Thymus (tissue), 11 donors: ENCODE measurements at regions not wholly inside any gene's neighbourhood (a gene's known extent, or its start where the extent isn't known, plus 50 kb on each side); places are given as distances from the start of the nearest gene placed in this dataset.

Source experiments
- DNase-seq, 9 donors: peaks; one replicate each; pipeline ENCODE4 v3.0.0-alpha.2; 2013; ENCODE audit warnings: low spot score in 9 of 9, low read depth in 6 of 9, missing footprints in 1 of 9
- H3K27ac ChIP-seq, 2 donors: one replicate each; pipeline ENCODE4 v1.5.1; 2013; ENCODE audit warnings: control low read depth in 1 of 2, low read depth in 1 of 2, low read length in 1 of 2, mild to moderate bottlenecking in 1 of 2, moderate library complexity in 1 of 2
- H3K27me3 ChIP-seq, 2 donors: one replicate each; pipeline ENCODE4 v1.5.1; 2013; ENCODE audit warnings: low read length in 1 of 2; ENCODE audit not compliant: control insufficient read depth in 2 of 2, insufficient read depth in 1 of 2
- H3K36me3 ChIP-seq, 2 donors: one replicate each; pipeline ENCODE4 v1.5.1; 2013; ENCODE audit warnings: low read length in 1 of 2, mild to moderate bottlenecking in 1 of 2, moderate library complexity in 1 of 2; ENCODE audit not compliant: control insufficient read depth in 2 of 2, insufficient read depth in 2 of 2
- H3K4me1 ChIP-seq, 2 donors: one replicate each; pipeline ENCODE4 v1.5.1; 2013; ENCODE audit warnings: low read length in 2 of 2; ENCODE audit not compliant: control insufficient read depth in 2 of 2, insufficient read depth in 2 of 2
- H3K4me3 ChIP-seq, 2 donors: one replicate each; pipeline ENCODE4 v1.5.1; 2013; ENCODE audit warnings: low read length in 2 of 2, control low read depth in 1 of 2, mild to moderate bottlenecking in 1 of 2
- H3K9me3 ChIP-seq, 2 donors: one replicate each; pipeline ENCODE4 v1.5.1; 2013; ENCODE audit warnings: low read length in 1 of 2, mild to moderate bottlenecking in 1 of 2; ENCODE audit not compliant: control insufficient read depth in 2 of 2, insufficient read depth in 1 of 2
- WGBS: extraction: QIAGEN DNeasy Blood & Tissue Kit; methylation state at CpG from one replicate; pipeline ENCODE4 v1.1.7; 2013; 5-methylcytosine and 5-hydroxymethylcytosine counted together
- donor health status: healthy.

GRCh38 chr9:82598241-82599039 lies 464.5 kb downstream of the RASEF start:
- Histone ChIP-seq H3K9me3 (no peaks in the 10 kb centered on the region), H3K27ac (no peak overlapping the region), H3K4me1 (peaks cover 0 to 2% of the 10 kb centered on the region in 2 donors), H3K27me3 (no peaks in the 10 kb centered on the region), H3K4me3 (no peak overlapping the region), H3K36me3 (no peaks in the 10 kb centered on the region)
- 95% methylated on average over 6 of the region's 6 CpGs for WGBS
- DNase-seq, result no peak

DNA sequence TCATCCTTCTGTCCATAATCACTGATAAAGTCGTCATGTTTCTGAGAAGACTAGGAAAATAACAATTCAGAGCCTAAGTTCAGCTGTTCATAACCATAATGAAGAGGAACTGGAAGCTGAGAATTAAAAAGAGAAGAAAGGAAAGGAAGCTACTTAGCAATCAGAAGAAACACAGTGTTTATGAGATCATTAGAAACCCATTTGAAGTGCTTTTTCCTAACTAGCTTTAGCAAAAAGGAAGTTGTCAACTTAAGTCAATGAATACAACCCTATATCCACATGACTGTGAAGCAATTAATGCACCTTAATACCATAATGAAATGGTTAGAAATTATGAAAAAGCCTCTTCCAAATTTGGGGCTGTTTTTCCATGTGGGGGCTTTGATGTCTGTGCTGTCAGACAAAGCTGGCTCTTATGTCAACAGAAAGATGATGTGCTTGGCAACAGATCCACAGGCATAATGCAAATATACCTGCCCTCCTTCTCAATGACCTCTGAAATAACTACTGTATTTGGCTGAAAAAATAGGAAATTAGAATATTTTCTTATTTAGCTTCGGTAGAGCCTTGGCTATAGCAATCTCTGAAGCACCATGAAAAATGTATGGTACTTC lies 463.5 kb downstream of the RASEF start:
- no peaks in the 10 kb centered on the region for H3K27me3 ChIP-seq
- WGBS, result 80% methylated on average over 2 of the region's 2 CpGs
- H3K4me3 ChIP-seq, result no peak overlapping the region
- no peak for DNase-seq
- no peaks in the 10 kb centered on the region for H3K4me1 ChIP-seq
- H3K36me3 ChIP-seq, result no peaks in the 10 kb centered on the region
- H3K27ac ChIP-seq, result no peak overlapping the region
- no peaks in the 10 kb centered on the region for H3K9me3 ChIP-seq

- H3K4me3 ChIP-seq, result no peak overlapping the region
- DNase-seq, result no peak
- H3K4me1 ChIP-seq, result no peaks in the 10 kb centered on the region
- no peaks in the 10 kb centered on the region for H3K36me3 ChIP-seq
- H3K9me3 ChIP-seq, result no peaks in the 10 kb centered on the region
- WGBS, result 94% methylated on average over 10 of the region's 10 CpGs
- no peak overlapping the region for H3K27ac ChIP-seq
- H3K27me3 ChIP-seq, result no peaks in the 10 kb centered on the region
Measured at GRCh38 chr9:82600536-82601292, 462.2 kb downstream of the RASEF start.

DNA sequence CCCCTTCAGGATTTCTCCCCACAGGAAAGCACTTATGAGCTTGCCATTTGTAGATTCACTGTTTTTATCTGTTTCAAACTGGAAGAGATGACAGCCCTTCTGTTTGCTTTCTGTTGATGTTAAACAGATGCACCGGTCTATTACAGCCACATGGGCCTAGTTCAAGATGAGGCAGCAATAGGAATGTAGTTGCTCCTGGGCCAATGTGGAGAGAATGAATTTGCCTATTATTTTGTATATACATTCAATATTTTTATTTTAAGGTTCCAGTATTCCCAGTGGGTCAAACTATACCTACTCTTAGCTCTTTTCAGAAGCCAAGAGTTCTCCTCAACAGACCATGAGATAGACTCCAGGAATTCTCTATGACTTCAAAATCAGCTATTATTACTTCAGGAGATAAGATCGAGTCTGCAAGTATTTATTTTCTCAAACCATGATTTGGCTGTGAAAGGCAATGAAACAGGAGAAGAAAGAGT lies 461.6 kb downstream of the RASEF start:
- Histone ChIP-seq H3K4me1 (no peaks in the 10 kb centered on the region), H3K4me3 (no peak overlapping the region), H3K9me3 (no peaks in the 10 kb centered on the region), H3K36me3 (no peaks in the 10 kb centered on the region), H3K27ac (no peak overlapping the region), H3K27me3 (no peaks in the 10 kb centered on the region)
- WGBS, result 93% methylated on average over 2 of the region's 2 CpGs
- no peak for DNase-seq

- 92% methylated on average over 3 of the region's 3 CpGs for WGBS
- H3K27ac ChIP-seq, result no peak overlapping the region
Measured at GRCh38 chr9:82604947-82605656, 457.8 kb downstream of the RASEF start.

DNA sequence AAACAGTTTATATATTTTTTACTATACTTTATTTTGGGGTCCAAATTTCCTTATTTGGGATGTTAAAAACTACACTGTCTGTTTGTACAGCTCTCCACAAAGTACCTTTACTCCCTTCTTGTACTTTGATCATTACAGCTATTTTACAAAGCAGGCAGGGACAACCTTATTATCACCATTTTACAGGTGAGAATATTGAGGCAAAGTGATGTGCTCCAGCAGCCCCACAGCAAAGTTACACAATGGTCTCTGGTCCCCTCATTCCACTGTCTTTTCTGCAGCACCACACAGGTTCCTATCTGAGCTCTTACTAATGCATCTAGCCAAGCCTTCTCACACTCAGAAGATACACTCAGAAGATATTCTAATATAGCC lies 457.3 kb downstream of the RASEF start:
- no peaks in the 10 kb centered on the region for H3K4me1 ChIP-seq
- H3K9me3 ChIP-seq, result no peaks in the 10 kb centered on the region
- DNase-seq, result no peak
- H3K4me3 ChIP-seq, result no peak overlapping the region
- H3K36me3 ChIP-seq, result no peaks in the 10 kb centered on the region
- H3K27me3 ChIP-seq, result no peaks in the 10 kb centered on the region
- H3K27ac ChIP-seq, result no peak overlapping the region

More at GRCh38 chr9:82604947-82605656, 457.8 kb downstream of the RASEF start:
- Histone ChIP-seq H3K36me3 (no peaks in the 10 kb centered on the region), H3K4me1 (no peaks in the 10 kb centered on the region), H3K4me3 (no peak overlapping the region), H3K27me3 (no peaks in the 10 kb centered on the region), H3K9me3 (no peaks in the 10 kb centered on the region)
- DNase-seq, result no peak

DNA sequence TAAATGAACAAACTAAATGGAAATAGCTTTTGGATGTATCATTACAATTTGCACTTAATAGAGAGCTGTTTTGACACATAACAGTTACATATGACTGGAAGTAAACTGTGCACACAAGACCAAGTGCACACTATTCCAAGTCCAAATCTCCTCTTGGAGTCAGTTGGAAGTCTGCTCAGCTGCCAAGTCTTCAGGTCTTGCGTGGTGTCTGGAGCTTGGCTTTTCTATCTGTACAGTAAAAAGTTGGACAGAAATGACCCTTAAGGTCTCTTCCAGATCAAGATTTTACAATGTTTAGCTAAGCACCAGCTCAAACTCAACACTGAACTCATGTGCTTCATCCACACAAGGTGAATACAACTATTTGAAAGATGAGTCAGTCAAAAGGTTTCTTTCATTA lies 456.9 kb downstream of the RASEF start:
- no peak overlapping the region for H3K4me3 ChIP-seq
- no peaks in the 10 kb centered on the region for H3K27me3 ChIP-seq
- WGBS, result 91% methylated on average over 1 of the region's 1 CpG
- no peaks in the 10 kb centered on the region for H3K4me1 ChIP-seq
- no peak for DNase-seq
- H3K27ac ChIP-seq, result no peak overlapping the region
- H3K9me3 ChIP-seq, result no peaks in the 10 kb centered on the region
- no peaks in the 10 kb centered on the region for H3K36me3 ChIP-seq

DNA sequence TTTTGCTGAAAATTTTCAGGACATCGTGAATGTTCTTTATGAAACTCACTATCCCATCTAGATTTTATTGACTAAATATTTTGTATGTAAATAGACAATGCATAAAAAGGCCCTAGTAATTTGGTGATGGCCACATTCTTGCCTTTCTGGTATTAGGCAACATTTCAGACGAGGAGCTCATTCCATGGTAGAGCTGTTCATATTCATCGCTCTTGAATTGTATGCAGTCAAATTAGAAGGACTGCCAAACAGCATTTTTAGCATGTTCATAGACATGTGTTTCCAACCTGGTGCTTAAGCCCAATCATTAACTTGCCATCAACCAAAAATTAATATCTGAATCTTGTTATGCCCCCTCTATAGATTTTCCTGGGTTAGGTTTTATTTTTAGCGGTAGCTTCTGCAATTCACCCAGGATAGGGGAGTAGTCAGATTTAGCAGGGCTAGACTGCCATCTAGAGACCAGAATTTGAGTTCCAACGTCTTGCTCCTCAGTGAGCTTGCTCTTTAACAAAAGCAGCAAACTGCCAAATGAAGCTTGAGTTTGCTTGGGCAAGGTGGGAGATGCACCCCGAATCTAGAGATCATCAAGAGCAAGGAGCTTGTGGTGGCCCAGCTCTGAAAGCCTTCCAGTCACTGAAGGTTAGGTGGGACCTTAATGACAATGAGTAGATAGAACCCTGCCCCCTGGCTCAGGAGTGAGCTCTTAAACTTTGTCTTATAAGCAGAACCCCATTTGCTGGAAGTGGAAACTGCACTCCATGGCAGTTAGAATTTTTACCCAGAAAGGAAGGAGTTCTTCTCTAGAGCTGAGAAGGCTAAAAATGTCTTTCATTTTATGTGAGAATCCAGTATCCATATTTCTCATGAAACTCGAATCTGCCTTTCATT lies 456.2 kb downstream of the RASEF start:
- no peak overlapping the region for H3K4me3 ChIP-seq
- 64% methylated on average over 7 of the region's 7 CpGs for WGBS
- peak; percentile 23 to 79 (median 47) for DNase-seq
- H3K4me1 ChIP-seq, result no peaks in the 10 kb centered on the region
- H3K9me3 ChIP-seq, result no peaks in the 10 kb centered on the region
- H3K27ac ChIP-seq, result no peak overlapping the region
- no peaks in the 10 kb centered on the region for H3K27me3 ChIP-seq
- H3K36me3 ChIP-seq, result no peaks in the 10 kb centered on the region
